GM12872 (cell line): ENCODE measurements at regions not wholly inside any gene's neighbourhood (a gene's known extent, or its start where the extent isn't known, plus 50 kb on each side); places are given as distances from the start of the nearest gene placed in this dataset.

Experiments used
- CTCF ChIP-seq: IDR thresholded peaks from 3 replicates; pipeline ENCODE4 v1.5.1; 2011; ENCODE audit warnings: low read depth, mild to moderate bottlenecking, low read length, moderate library complexity; ENCODE audit not compliant: insufficient read depth

- no peak for TF ChIP-seq CTCF
These were observed 455.9 kb upstream of the CNTN5 start for GRCh38 chr11:98564881-98565280.

- no peak for TF ChIP-seq CTCF
These were observed 455.4 kb upstream of the CNTN5 start for GRCh38 chr11:98565311-98565710.

GRCh38 chr11:98566978-98567377 is 453.8 kb upstream of the CNTN5 start:
- no peak for TF ChIP-seq CTCF

- no peak for TF ChIP-seq CTCF
These were observed 452.7 kb upstream of the CNTN5 start for GRCh38 chr11:98568013-98568412.

- no peak for TF ChIP-seq CTCF
These were observed 447.8 kb upstream of the CNTN5 start for GRCh38 chr11:98572941-98573340.

- TF ChIP-seq CTCF = no peak
These were observed 432.9 kb upstream of the CNTN5 start for GRCh38 chr11:98587884-98588283.

GRCh38 chr11:98589967-98590366 is 430.8 kb upstream of the CNTN5 start:
- TF ChIP-seq CTCF = no peak

- TF ChIP-seq CTCF = no peak
These were observed 420.6 kb upstream of the CNTN5 start for GRCh38 chr11:98600103-98600502.
